ENCODE measurements at regions not wholly inside any gene's neighbourhood (a gene's known extent, or its start where the extent isn't known, plus 50 kb on each side); places are given as distances from the start of the nearest gene placed in this dataset.

DNA sequence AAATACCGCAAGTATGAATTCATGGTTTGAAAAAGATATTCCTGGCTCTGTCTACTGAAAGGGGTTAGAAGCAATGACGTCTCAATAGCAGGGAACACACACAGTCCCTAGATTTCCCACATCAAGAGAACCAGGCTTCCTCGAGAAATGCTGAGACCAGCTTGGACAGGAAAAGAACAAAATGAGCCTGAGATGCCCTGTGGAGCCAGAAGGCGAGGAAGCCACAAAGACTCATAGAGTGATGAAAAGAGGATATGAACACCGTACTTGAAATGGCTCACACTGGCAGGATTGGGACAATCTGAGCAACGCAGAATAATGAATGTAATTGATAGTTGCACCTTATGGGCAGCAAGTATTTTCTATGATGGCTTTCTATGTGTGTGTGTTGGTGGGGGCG is 302.4 kb upstream of the ATP10A start:
- WGBS, 2 donors = 81 to 83% methylated on average over 7 of the region's 7 CpGs
- no peaks in the 10 kb centered on the region for H3K36me3 ChIP-seq
- H3K4me1 ChIP-seq = no peaks in the 10 kb centered on the region
- H3K4me3 ChIP-seq = no peak overlapping the region
- ATAC-seq = no peak
- no peaks in the 10 kb centered on the region for H3K9me3 ChIP-seq
- TF ChIP-seq, protein P1, sequence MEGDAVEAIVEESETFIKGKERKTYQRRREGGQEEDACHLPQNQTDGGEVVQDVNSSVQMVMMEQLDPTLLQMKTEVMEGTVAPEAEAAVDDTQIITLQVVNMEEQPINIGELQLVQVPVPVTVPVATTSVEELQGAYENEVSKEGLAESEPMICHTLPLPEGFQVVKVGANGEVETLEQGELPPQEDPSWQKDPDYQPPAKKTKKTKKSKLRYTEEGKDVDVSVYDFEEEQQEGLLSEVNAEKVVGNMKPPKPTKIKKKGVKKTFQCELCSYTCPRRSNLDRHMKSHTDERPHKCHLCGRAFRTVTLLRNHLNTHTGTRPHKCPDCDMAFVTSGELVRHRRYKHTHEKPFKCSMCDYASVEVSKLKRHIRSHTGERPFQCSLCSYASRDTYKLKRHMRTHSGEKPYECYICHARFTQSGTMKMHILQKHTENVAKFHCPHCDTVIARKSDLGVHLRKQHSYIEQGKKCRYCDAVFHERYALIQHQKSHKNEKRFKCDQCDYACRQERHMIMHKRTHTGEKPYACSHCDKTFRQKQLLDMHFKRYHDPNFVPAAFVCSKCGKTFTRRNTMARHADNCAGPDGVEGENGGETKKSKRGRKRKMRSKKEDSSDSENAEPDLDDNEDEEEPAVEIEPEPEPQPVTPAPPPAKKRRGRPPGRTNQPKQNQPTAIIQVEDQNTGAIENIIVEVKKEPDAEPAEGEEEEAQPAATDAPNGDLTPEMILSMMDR (IDR thresholded peaks at IDR 0.05) = no peak
- H3K27me3 ChIP-seq = peaks cover 0 to 9% (median 0%) of the 10 kb centered on the region in 7 donors
- intact Hi-C loops (cut with DNase I) = no loop called here
- no peak overlapping the region for H3K27ac ChIP-seq
- no peak for DNase-seq

GRCh38 chr15:26160343-26160742 is 297.2 kb upstream of the ATP10A start:
- TF ChIP-seq, protein P1 (IDR thresholded peaks at IDR 0.05) = no peak
- Histone ChIP-seq H3K4me1 (no peaks in the 10 kb centered on the region), H3K36me3 (no peaks in the 10 kb centered on the region), H3K9me3 (peaks cover 0 to 2% (median 0%) of the 10 kb centered on the region in 11 donors), H3K4me3 (no peak overlapping the region), H3K27ac (no peak overlapping the region), H3K27me3 (peaks cover 0 to 13% (median 0%) of the 10 kb centered on the region in 7 donors)
- 67 to 69% methylated on average over 4 of the region's 4 CpGs for WGBS, 2 donors
- intact Hi-C loops (cut with DNase I) = no loop called here
- DNase-seq (no peak), ATAC-seq (no peak)

- no peak overlapping the region for H3K27ac ChIP-seq
- 75 to 94% methylated on average over 2 of the region's 2 CpGs for WGBS, 2 donors
Observed at GRCh38 chr15:26158176-26158575, 295.0 kb upstream of the ATP10A start.

GRCh38 chr15:26157081-26157480 is 294.0 kb upstream of the ATP10A start:
- no peak overlapping the region for H3K27ac ChIP-seq
- peak in 2 of 8 donors; percentile 51 to 57 for ATAC-seq
- 72 to 78% methylated on average over 7 of the region's 7 CpGs for WGBS, 2 donors
- intact Hi-C loops (cut with DNase I) = no loop called here
- H3K4me3 ChIP-seq = no peak overlapping the region
- no peaks in the 10 kb centered on the region for H3K36me3 ChIP-seq
- peaks cover 0 to 13% (median 0%) of the 10 kb centered on the region in 7 donors for H3K27me3 ChIP-seq
- DNase-seq = no peak
- TF ChIP-seq, protein P1 (IDR thresholded peaks at IDR 0.05) = no peak
- H3K4me1 ChIP-seq = no peaks in the 10 kb centered on the region
- peaks cover 0 to 13% (median 0%) of the 10 kb centered on the region in 11 donors for H3K9me3 ChIP-seq

More at GRCh38 chr15:26158176-26158575, 295.0 kb upstream of the ATP10A start:
- TF ChIP-seq, protein P1 (IDR thresholded peaks at IDR 0.05) = no peak
- no peaks in the 10 kb centered on the region for H3K4me1 ChIP-seq
- ATAC-seq (no peak), DNase-seq (no peak)
- no peak overlapping the region for H3K4me3 ChIP-seq
- H3K9me3 ChIP-seq = peaks cover 0 to 7% (median 0%) of the 10 kb centered on the region in 11 donors
- peaks cover 0 to 13% (median 0%) of the 10 kb centered on the region in 7 donors for H3K27me3 ChIP-seq
- H3K36me3 ChIP-seq = no peaks in the 10 kb centered on the region
- intact Hi-C loops (cut with DNase I) = no loop called here
